GM21529 (cell line): ENCODE measurements at regions not wholly inside any gene's neighbourhood (a gene's known extent, or its start where the extent isn't known, plus 50 kb on each side); places are given as distances from the start of the nearest gene placed in this dataset.

ENCODE experiments used
- ATAC-seq: cut with Tn5 transposase; IDR thresholded peaks from one replicate; pipeline ENCODE4 v1.9.1; 2021; ENCODE audit not compliant: unreplicated experiment

GRCh38 chr7:67547183-67547907 lies 550.7 kb downstream of the TYW1 start:
- no peak for ATAC-seq

- ATAC-seq = no peak
Measured at GRCh38 chr7:67549126-67549525, 552.5 kb downstream of the TYW1 start.

- ATAC-seq = no peak
Measured at GRCh38 chr7:67550801-67551436, 554.3 kb downstream of the TYW1 start.

- no peak for ATAC-seq
Measured at GRCh38 chr7:67552738-67553137, 556.1 kb downstream of the TYW1 start.

GRCh38 chr7:67553378-67553777 lies 556.7 kb downstream of the TYW1 start:
- ATAC-seq = no peak

- ATAC-seq = no peak
Measured at GRCh38 chr7:67554986-67555385, 558.4 kb downstream of the TYW1 start.

GRCh38 chr7:67564959-67565358 lies 568.3 kb downstream of the TYW1 start:
- ATAC-seq = no peak

- no peak for ATAC-seq
Measured at GRCh38 chr7:67566101-67566500, 569.5 kb downstream of the TYW1 start.

- ATAC-seq = no peak
Measured at GRCh38 chr7:67571026-67571545, 574.5 kb downstream of the TYW1 start.

GRCh38 chr7:67573639-67574038 lies 577.0 kb downstream of the TYW1 start:
- no peak for ATAC-seq

- ATAC-seq = no peak
Measured at GRCh38 chr7:67588631-67589030, 592.0 kb downstream of the TYW1 start.

GRCh38 chr7:67589183-67589582 lies 592.5 kb downstream of the TYW1 start:
- no peak for ATAC-seq

GRCh38 chr7:67590649-67591048 lies 594.0 kb downstream of the TYW1 start:
- ATAC-seq = no peak

GRCh38 chr7:67593794-67594193 lies 597.2 kb downstream of the TYW1 start:
- ATAC-seq = no peak

- ATAC-seq = no peak
Measured at GRCh38 chr7:67595431-67596180, 599.0 kb downstream of the TYW1 start.

GRCh38 chr7:67597161-67597560 lies 600.5 kb downstream of the TYW1 start:
- no peak for ATAC-seq

GRCh38 chr7:67598469-67598868 lies 601.8 kb downstream of the TYW1 start:
- ATAC-seq = no peak

GRCh38 chr7:67599331-67600062 lies 602.9 kb downstream of the TYW1 start:
- no peak for ATAC-seq

GRCh38 chr7:67602246-67602887 lies 605.7 kb downstream of the TYW1 start:
- ATAC-seq = no peak
